ENCODE measurements at regions not wholly inside any gene's neighbourhood (a gene's known extent, or its start where the extent isn't known, plus 50 kb on each side); places are given as distances from the start of the nearest gene placed in this dataset.

GRCh38 chr16:75921281-75921680 lies 195.0 kb upstream of the CPHXL start:
- no peak overlapping the region for H3K4me3 ChIP-seq (ENCODE audit: low read depth, low read length)
- no peak for TF ChIP-seq CTCF (IDR thresholded peaks at IDR 0.05; ENCODE audit: low read depth, low read length, missing control alignments)
- no peak for DNase-seq (ENCODE audit: low read depth)

- no peak for DNase-seq (ENCODE audit: low read depth)
- no peak for TF ChIP-seq CTCF (IDR thresholded peaks at IDR 0.05; ENCODE audit: low read depth, low read length, missing control alignments)
- no peak overlapping the region for H3K4me3 ChIP-seq (ENCODE audit: low read depth, low read length)
Measured at GRCh38 chr16:75922250-75922649, 196.0 kb upstream of the CPHXL start.

- no peak for TF ChIP-seq CTCF (IDR thresholded peaks at IDR 0.05; ENCODE audit: low read depth, low read length, missing control alignments)
- no peak for DNase-seq (ENCODE audit: low read depth)
- no peak overlapping the region for H3K4me3 ChIP-seq (ENCODE audit: low read depth, low read length)
Measured at GRCh38 chr16:75924397-75924796, 198.1 kb upstream of the CPHXL start.

- no peak for TF ChIP-seq CTCF (IDR thresholded peaks at IDR 0.05; ENCODE audit: low read depth, low read length, missing control alignments)
Measured at GRCh38 chr16:75927810-75928209, 201.5 kb upstream of the CPHXL start.

GRCh38 chr16:75928295-75928694 lies 202.0 kb upstream of the CPHXL start:
- TF ChIP-seq CTCF (IDR thresholded peaks at IDR 0.05; ENCODE audit: low read depth, low read length, missing control alignments), result no peak
- H3K4me3 ChIP-seq (ENCODE audit: low read depth, low read length), result no peak overlapping the region
- no peak for DNase-seq (ENCODE audit: low read depth)

More at GRCh38 chr16:75927810-75928209, 201.5 kb upstream of the CPHXL start:
- no peak overlapping the region for H3K4me3 ChIP-seq (ENCODE audit: low read depth, low read length)
- no peak for DNase-seq (ENCODE audit: low read depth)

- DNase-seq (ENCODE audit: low read depth), result no peak
- H3K4me3 ChIP-seq (ENCODE audit: low read depth, low read length), result no peak overlapping the region
- no peak for TF ChIP-seq CTCF (IDR thresholded peaks at IDR 0.05; ENCODE audit: low read depth, low read length, missing control alignments)
Measured at GRCh38 chr16:75929046-75929445, 202.8 kb upstream of the CPHXL start.

GRCh38 chr16:75931043-75931442 lies 204.8 kb upstream of the CPHXL start:
- TF ChIP-seq CTCF (IDR thresholded peaks at IDR 0.05; ENCODE audit: low read depth, low read length, missing control alignments), result no peak
- H3K4me3 ChIP-seq (ENCODE audit: low read depth, low read length), result no peak overlapping the region
- DNase-seq (ENCODE audit: low read depth), result no peak

All from GM12864 (cell line).